H1 (cell line): ENCODE measurements at regions not wholly inside any gene's neighbourhood (a gene's known extent, or its start where the extent isn't known, plus 50 kb on each side); places are given as distances from the start of the nearest gene placed in this dataset.

Experiments
- EP300 ChIP-seq, 2 experiments: IDR thresholded peaks; 1 replicate in 1 of 2; 2 replicates in 1 of 2; pipeline ENCODE4 v1.6.1; 2011 to 2012; ENCODE audit warnings: low read depth in 2 of 2, low read length in 2 of 2, mild to moderate bottlenecking in 2 of 2, borderline replicate concordance in 1 of 2, inconsistent platforms in 1 of 2, moderate library complexity in 1 of 2
- HDAC6 ChIP-seq: IDR thresholded peaks from one replicate; pipeline ENCODE4 v1.7.1; 2012; ENCODE audit warnings: low read depth, mild to moderate bottlenecking, inconsistent platforms, low read length, moderate library complexity

GRCh38 chr10:78129211-78129610 lies 95.5 kb downstream of the RPS24 start (continued):
- no peak for TF ChIP-seq HDAC6
- no peak for TF ChIP-seq EP300 (IDR thresholded peaks at IDR 0.05; ENCODE audit: borderline replicate concordance in 1 of 2, low read depth in 2 of 2, low read length in 2 of 2)
